NCI-H1436 treated with DMSO at 0.1 percent for 48 hours (cell line): ENCODE measurements at regions not wholly inside any gene's neighbourhood (a gene's known extent, or its start where the extent isn't known, plus 50 kb on each side); places are given as distances from the start of the nearest gene placed in this dataset.
"Not testable (repeated sequence)": the region's sequence is repeated elsewhere in the genome, so short reads cannot be mapped to it uniquely, and the experiment has no call there.

Experiments
- DNase-seq: peaks from one replicate; lab custom pipeline; 2025; lab: John Stamatoyannopoulos, UW

- DNase-seq = no peak
Measured at GRCh38 chr1:29801003-29801402, 564.7 kb downstream of the PTPRU start.

- no peak for DNase-seq
Measured at GRCh38 chr1:29800522-29800956, 564.2 kb downstream of the PTPRU start.

- DNase-seq = no peak
Measured at GRCh38 chr1:29800120-29800519, 563.8 kb downstream of the PTPRU start.

- DNase-seq = no peak
Measured at GRCh38 chr1:29798699-29799566, 562.6 kb downstream of the PTPRU start.

GRCh38 chr1:29797125-29797524, 560.8 kb downstream of the PTPRU start:
- not testable (repeated sequence) for DNase-seq

- DNase-seq = not testable (repeated sequence)
Measured at GRCh38 chr1:29795965-29796364, 559.6 kb downstream of the PTPRU start.

GRCh38 chr1:29793653-29794348, 557.5 kb downstream of the PTPRU start:
- no peak for DNase-seq

GRCh38 chr1:29793101-29793546, 556.8 kb downstream of the PTPRU start:
- peak; percentile 88 for DNase-seq

GRCh38 chr1:29789910-29790247, 553.6 kb downstream of the PTPRU start:
- DNase-seq = no peak

GRCh38 chr1:29789221-29789909, 553.0 kb downstream of the PTPRU start:
- no peak for DNase-seq

- no peak for DNase-seq
Measured at GRCh38 chr1:29786791-29787732, 550.7 kb downstream of the PTPRU start.

GRCh38 chr1:29786195-29786594, 549.9 kb downstream of the PTPRU start:
- no peak for DNase-seq

GRCh38 chr1:29785554-29785953, 549.2 kb downstream of the PTPRU start:
- DNase-seq = no peak

- DNase-seq = no peak
Measured at GRCh38 chr1:29785137-29785527, 548.8 kb downstream of the PTPRU start.

- DNase-seq = no peak
Measured at GRCh38 chr1:29784276-29785136, 548.2 kb downstream of the PTPRU start.

- no peak for DNase-seq
Measured at GRCh38 chr1:29783508-29784275, 547.4 kb downstream of the PTPRU start.

- DNase-seq = no peak
Measured at GRCh38 chr1:29782846-29783507, 546.7 kb downstream of the PTPRU start.

- no peak for DNase-seq
Measured at GRCh38 chr1:29779146-29779545, 542.8 kb downstream of the PTPRU start.

- DNase-seq = no peak
Measured at GRCh38 chr1:29777522-29777921, 541.2 kb downstream of the PTPRU start.
